ENCODE measurements at regions not wholly inside any gene's neighbourhood (a gene's known extent, or its start where the extent isn't known, plus 50 kb on each side); places are given as distances from the start of the nearest gene placed in this dataset.

DNA sequence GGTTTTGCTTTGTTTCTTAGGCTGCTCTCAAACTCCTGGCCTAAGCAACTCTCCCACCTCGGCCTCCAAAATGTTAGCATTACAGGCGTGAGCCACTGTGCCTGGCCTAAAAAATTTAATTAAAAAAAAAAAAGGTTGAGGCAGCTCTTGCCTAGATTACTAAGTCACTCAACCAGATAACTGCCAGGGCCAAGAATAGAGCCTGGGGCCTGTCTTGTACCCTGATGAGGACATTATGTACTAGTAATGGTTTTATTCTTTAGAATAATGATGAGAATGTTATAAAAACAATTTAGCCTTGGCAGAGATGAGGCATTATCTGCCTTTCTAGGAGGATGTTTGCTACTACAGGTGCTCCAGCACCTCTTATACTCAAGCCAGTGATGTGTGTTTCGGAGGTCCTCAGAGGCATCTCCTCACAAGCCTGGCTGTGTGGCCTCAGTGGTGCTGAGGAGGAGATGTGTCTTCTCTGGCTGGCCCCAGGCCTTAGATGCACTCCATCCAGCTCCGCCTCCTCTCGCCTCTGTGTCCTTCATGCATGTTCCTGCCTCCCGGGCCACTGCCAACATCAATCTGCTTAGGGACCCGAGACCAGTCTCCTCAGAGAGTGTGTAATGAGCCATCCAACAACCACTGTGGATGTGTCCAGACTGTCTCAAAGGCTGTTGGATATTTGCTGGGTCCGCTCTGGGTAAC is 337.7 kb upstream of the GATB start:
- H3K4me3 Mint-ChIP-seq, result no peak overlapping the region
- H3K4me1 Mint-ChIP-seq, result peaks cover 11% of the 10 kb centered on the region
- intact Hi-C loops (cut with micrococcal nuclease), result no loop called here

DNA sequence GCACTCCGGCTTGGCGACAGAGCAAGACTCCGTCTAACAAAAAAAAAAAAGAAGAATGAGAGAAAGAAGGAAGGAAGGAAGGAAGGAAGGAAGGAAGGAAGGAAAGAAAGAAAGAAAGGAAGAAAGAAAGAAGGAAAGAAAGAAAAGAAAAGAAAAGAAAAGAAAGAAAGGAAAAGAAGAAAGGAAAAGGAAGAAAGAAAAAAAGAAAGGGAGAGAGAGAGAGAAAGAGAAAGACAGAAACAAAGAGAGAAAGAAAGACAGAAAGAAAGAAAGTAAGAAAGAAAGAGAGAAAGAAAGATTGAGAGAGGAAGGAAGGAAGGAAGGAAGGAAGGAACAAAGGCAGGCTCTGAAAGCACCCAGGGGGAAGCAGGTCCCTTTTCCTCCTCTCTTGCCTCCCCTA is 336.6 kb upstream of the GATB start:
- Histone ChIP-seq H3K27me3 (ENCODE audit: control insufficient read depth in 2 of 2, insufficient read depth in 2 of 2, low read length in 2 of 2) (no peaks in the 10 kb centered on the region), H3K79me2 (ENCODE audit: insufficient read depth, low read length) (no peaks in the 10 kb centered on the region), H4K20me1 (ENCODE audit: insufficient read depth, low read length) (no peaks in the 10 kb centered on the region), H3K4me2 (replicated peaks; ENCODE audit: extremely low read depth, low read length, poor library complexity, severe bottlenecking) (no peak overlapping the region), H3K4me1 (ENCODE audit: control insufficient read depth in 1 of 2, insufficient read depth in 2 of 2, low read length in 2 of 2) (peaks cover 0 to 5% of the 10 kb centered on the region in 2 donors), H2AFZ (ENCODE audit: insufficient read depth, low read depth, low read length, poor library complexity, severe bottlenecking) (no peak overlapping the region), H3K36me3 (replicated peaks in 1 of 2; ENCODE audit: control insufficient read depth in 1 of 2, insufficient read depth in 2 of 2, low read length in 2 of 2) (no peaks in the 10 kb centered on the region), H3K27ac (ENCODE audit: low read depth in 1 of 2, low read length in 2 of 2) (no peak overlapping the region), H3K9me3 (replicated peaks in 1 of 2; ENCODE audit: control insufficient read depth in 1 of 2, insufficient read depth in 1 of 2, low read length in 2 of 2) (peaks cover 0 to 5% of the 10 kb centered on the region in 2 donors), H3K9ac (ENCODE audit: insufficient read depth, low read length, poor library complexity, severe bottlenecking) (no peak overlapping the region), H3K4me3 (replicated peaks in 1 of 3; ENCODE audit: low read depth in 2 of 3, low read length in 3 of 3) (no peak overlapping the region)
- H3K9me3 Mint-ChIP-seq, result peaks cover 4 to 9% (median 6%) of the 10 kb centered on the region in 7 donors
- peaks cover 11% of the 10 kb centered on the region for H3K4me1 Mint-ChIP-seq
- TF ChIP-seq, protein P1, sequence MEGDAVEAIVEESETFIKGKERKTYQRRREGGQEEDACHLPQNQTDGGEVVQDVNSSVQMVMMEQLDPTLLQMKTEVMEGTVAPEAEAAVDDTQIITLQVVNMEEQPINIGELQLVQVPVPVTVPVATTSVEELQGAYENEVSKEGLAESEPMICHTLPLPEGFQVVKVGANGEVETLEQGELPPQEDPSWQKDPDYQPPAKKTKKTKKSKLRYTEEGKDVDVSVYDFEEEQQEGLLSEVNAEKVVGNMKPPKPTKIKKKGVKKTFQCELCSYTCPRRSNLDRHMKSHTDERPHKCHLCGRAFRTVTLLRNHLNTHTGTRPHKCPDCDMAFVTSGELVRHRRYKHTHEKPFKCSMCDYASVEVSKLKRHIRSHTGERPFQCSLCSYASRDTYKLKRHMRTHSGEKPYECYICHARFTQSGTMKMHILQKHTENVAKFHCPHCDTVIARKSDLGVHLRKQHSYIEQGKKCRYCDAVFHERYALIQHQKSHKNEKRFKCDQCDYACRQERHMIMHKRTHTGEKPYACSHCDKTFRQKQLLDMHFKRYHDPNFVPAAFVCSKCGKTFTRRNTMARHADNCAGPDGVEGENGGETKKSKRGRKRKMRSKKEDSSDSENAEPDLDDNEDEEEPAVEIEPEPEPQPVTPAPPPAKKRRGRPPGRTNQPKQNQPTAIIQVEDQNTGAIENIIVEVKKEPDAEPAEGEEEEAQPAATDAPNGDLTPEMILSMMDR (IDR thresholded peaks at IDR 0.05), result no peak
- H3K36me3 Mint-ChIP-seq, result no peaks in the 10 kb centered on the region
- no peak for DNase-seq
- WGBS (ENCODE audit: insufficient coverage), result no CpG with 5 or more reads among the region's 3 CpGs
- H3K4me3 Mint-ChIP-seq, result no peak overlapping the region
- H3K27ac Mint-ChIP-seq, result no peak overlapping the region
- intact Hi-C loops (cut with micrococcal nuclease), result no loop called here
- H3K27me3 Mint-ChIP-seq (ENCODE audit: low read depth in 3 of 3), result peaks cover 0 to 2% (median 1%) of the 10 kb centered on the region in 3 donors

More for the DNA sequence above, 337.7 kb upstream of the GATB start:
- Mint-ChIP-seq H3K27ac (peak overlapping the region in 1 of 7 donors; percentile 43), H3K27me3 (ENCODE audit: low read depth in 3 of 3) (peaks cover 0 to 2% (median 1%) of the 10 kb centered on the region in 3 donors), H3K9me3 (peaks cover 4 to 12% (median 6%) of the 10 kb centered on the region in 7 donors), H3K36me3 (no peaks in the 10 kb centered on the region)
- no peaks in the 10 kb centered on the region for H3K27me3 ChIP-seq (ENCODE audit: control insufficient read depth in 2 of 2, insufficient read depth in 2 of 2, low read length in 2 of 2)
- WGBS (ENCODE audit: insufficient coverage), result 100% methylated on average over 6 of the region's 8 CpGs
- no peak overlapping the region for H2AFZ ChIP-seq (ENCODE audit: insufficient read depth, low read depth, low read length, poor library complexity, severe bottlenecking)
- H3K36me3 ChIP-seq (replicated peaks in 1 of 2; ENCODE audit: control insufficient read depth in 1 of 2, insufficient read depth in 2 of 2, low read length in 2 of 2), result no peaks in the 10 kb centered on the region
- H3K79me2 ChIP-seq (ENCODE audit: insufficient read depth, low read length), result no peaks in the 10 kb centered on the region
- no peak overlapping the region for H3K4me2 ChIP-seq (replicated peaks; ENCODE audit: extremely low read depth, low read length, poor library complexity, severe bottlenecking)
- H3K27ac ChIP-seq (ENCODE audit: low read depth in 1 of 2, low read length in 2 of 2), result no peak overlapping the region
- H3K9ac ChIP-seq (ENCODE audit: insufficient read depth, low read length, poor library complexity, severe bottlenecking), result no peak overlapping the region
- no peak overlapping the region for H3K4me3 ChIP-seq (replicated peaks in 1 of 3; ENCODE audit: low read depth in 2 of 3, low read length in 3 of 3)
- no peaks in the 10 kb centered on the region for H4K20me1 ChIP-seq (ENCODE audit: insufficient read depth, low read length)
- H3K9me3 ChIP-seq (replicated peaks in 1 of 2; ENCODE audit: control insufficient read depth in 1 of 2, insufficient read depth in 1 of 2, low read length in 2 of 2), result peaks cover 0 to 5% of the 10 kb centered on the region in 2 donors
- TF ChIP-seq, protein P1 (IDR thresholded peaks at IDR 0.05), result no peak
- DNase-seq, result no peak
- H3K4me1 ChIP-seq (ENCODE audit: control insufficient read depth in 1 of 2, insufficient read depth in 2 of 2, low read length in 2 of 2), result peaks cover 0 to 5% of the 10 kb centered on the region in 2 donors

Data from CD14-positive monocyte (primary cell).